Panc1 (cell line): ENCODE measurements at regions not wholly inside any gene's neighbourhood (a gene's known extent, or its start where the extent isn't known, plus 50 kb on each side); places are given as distances from the start of the nearest gene placed in this dataset.

Experiments used
- ATAC-seq: fragments of 200-7000 bp; cut with Tn5 transposase; 2 replicates; pipeline ENCODE4 v1.9.1; 2020; ENCODE audit warnings: mild to moderate bottlenecking, moderate library complexity
- BruUV-seq: library from RNA; stranded (reverse); fragments of 400-500 nt; replicated peaks from 2 replicates; lab custom pipeline; 2021; lab: Mats Ljungman, UMichigan
- CTCF ChIA-PET: fragments of 300-600 bp; sonication (Branson Sonifier 250); formaldehyde crosslinking; loops from one replicate; lab custom pipeline; 2022; ENCODE audit warnings: antibody characterized with exemption; lab: Charles Lee
- POLR2A ChIA-PET: fragments of 300-600 bp; sonication (Branson Sonifier 250); formaldehyde crosslinking; loops from one replicate; lab custom pipeline; 2022; ENCODE audit warnings: antibody characterized with exemption; lab: Charles Lee
- DNase-seq: peaks from one replicate; pipeline ENCODE4 v3.0.0-alpha.2; 2010; ENCODE audit warnings: low read depth, low spot score
- H3K27ac ChIP-seq: 2 replicates; pipeline ENCODE4 v1.5.1; 2011; ENCODE audit warnings: mild to moderate bottlenecking, low read length, inconsistent platforms
- H3K27me3 ChIP-seq: fragments of 200-500 bp; sonication (Bioruptor generic); 2 replicates; pipeline ENCODE4 v1.6.0; 2014; ENCODE audit warnings: low read length, inconsistent platforms; ENCODE audit not compliant: control insufficient read depth, insufficient read depth
- H3K36me3 ChIP-seq: fragments of 200-500 bp; sonication (Bioruptor generic); 2 replicates; pipeline ENCODE4 v1.5.1; 2014; ENCODE audit warnings: inconsistent platforms, mild to moderate bottlenecking, low read length, moderate library complexity; ENCODE audit not compliant: control insufficient read depth, insufficient read depth
- H3K4me1 ChIP-seq: 2 replicates; pipeline ENCODE4 v1.5.1; 2011; ENCODE audit warnings: inconsistent platforms, mild to moderate bottlenecking, low read length, moderate library complexity; ENCODE audit not compliant: control insufficient read depth, insufficient read depth
- H3K4me3 ChIP-seq, 2 experiments: 2 replicates each; pipeline ENCODE4 v1.5.1; 2011 to 2012; ENCODE audit warnings: low read depth in 2 of 2, low read length in 2 of 2, mild to moderate bottlenecking in 2 of 2, inconsistent platforms in 1 of 2, moderate library complexity in 1 of 2
- H3K9me3 ChIP-seq: fragments of 200-500 bp; sonication (Bioruptor generic); 2 replicates; pipeline ENCODE4 v1.5.1; 2014; ENCODE audit warnings: low read depth, mild to moderate bottlenecking, inconsistent platforms, low read length, moderate library complexity; ENCODE audit not compliant: control insufficient read depth, insufficient read depth
- CTCF ChIP-seq: fragments of 450-650 bp; IDR thresholded peaks from 2 replicates; pipeline ENCODE4 v1.5.1; 2017; ENCODE audit warnings: mild to moderate bottlenecking
- POLR2AphosphoS5 ChIP-seq: IDR thresholded peaks from 2 replicates; pipeline ENCODE4 v1.6.1; 2012; ENCODE audit warnings: mild to moderate bottlenecking, low read depth, low read length, moderate library complexity
- REST ChIP-seq, 2 experiments: IDR thresholded peaks; 2 replicates each; pipeline ENCODE4 v1.6.1; 2011 to 2012; ENCODE audit warnings: low read depth in 2 of 2, control low read depth in 1 of 2, low read length in 1 of 2, mild to moderate bottlenecking in 1 of 2, moderate library complexity in 1 of 2; ENCODE audit not compliant: insufficient read depth in 1 of 2
- SIN3A ChIP-seq: IDR thresholded peaks from 2 replicates; pipeline ENCODE4 v1.6.1; 2012; ENCODE audit warnings: low read depth, mild to moderate bottlenecking, low read length, moderate library complexity, borderline replicate concordance; ENCODE audit not compliant: insufficient read depth
- TCF7L2 ChIP-seq: IDR thresholded peaks from 2 replicates; pipeline ENCODE4 v1.6.1; 2011; ENCODE audit warnings: mild to moderate bottlenecking, low read depth, low read length, inconsistent platforms
- in situ Hi-C: cut with HindIII; loops from 2 replicates; pipeline ENCODE4 v1.10.0; 2016; ENCODE audit warnings: low sequenced_read_pairs, low pct_unique_long_range_greater_than_20kb
- intact Hi-C: fragments of 100-400 bp; cut with micrococcal nuclease; formaldehyde crosslinking; loops from one replicate; pipeline ENCODE4 v1.10.0; 2022; ENCODE audit not compliant: unreplicated experiment

GRCh38 chr14:88967299-88967698 lies 142.8 kb downstream of the TTC8 start:
- in situ Hi-C loops (no loop called here), intact Hi-C loops (no loop called here)
- BruUV-seq = no TSS peak
- Histone ChIP-seq H3K27ac (no peak overlapping the region), H3K27me3 (no peaks in the 10 kb centered on the region), H3K4me1 (no peaks in the 10 kb centered on the region), H3K9me3 (no peaks in the 10 kb centered on the region), H3K36me3 (no peaks in the 10 kb centered on the region), H3K4me3 (no peak overlapping the region)
- TF ChIP-seq REST (IDR thresholded peaks at IDR 0.05; ENCODE audit: insufficient read depth in 1 of 2, low read depth in 2 of 2, low read length in 1 of 2) = no peak
- TF ChIP-seq TCF7L2 = no peak
- no peak for TF ChIP-seq CTCF
- TF ChIP-seq POLR2AphosphoS5 = no peak
- TF ChIP-seq SIN3A = no peak
- ChIA-PET POLR2A (no interaction called here), CTCF (no interaction called here)
- DNase-seq (no peak), ATAC-seq (no peak)

DNA sequence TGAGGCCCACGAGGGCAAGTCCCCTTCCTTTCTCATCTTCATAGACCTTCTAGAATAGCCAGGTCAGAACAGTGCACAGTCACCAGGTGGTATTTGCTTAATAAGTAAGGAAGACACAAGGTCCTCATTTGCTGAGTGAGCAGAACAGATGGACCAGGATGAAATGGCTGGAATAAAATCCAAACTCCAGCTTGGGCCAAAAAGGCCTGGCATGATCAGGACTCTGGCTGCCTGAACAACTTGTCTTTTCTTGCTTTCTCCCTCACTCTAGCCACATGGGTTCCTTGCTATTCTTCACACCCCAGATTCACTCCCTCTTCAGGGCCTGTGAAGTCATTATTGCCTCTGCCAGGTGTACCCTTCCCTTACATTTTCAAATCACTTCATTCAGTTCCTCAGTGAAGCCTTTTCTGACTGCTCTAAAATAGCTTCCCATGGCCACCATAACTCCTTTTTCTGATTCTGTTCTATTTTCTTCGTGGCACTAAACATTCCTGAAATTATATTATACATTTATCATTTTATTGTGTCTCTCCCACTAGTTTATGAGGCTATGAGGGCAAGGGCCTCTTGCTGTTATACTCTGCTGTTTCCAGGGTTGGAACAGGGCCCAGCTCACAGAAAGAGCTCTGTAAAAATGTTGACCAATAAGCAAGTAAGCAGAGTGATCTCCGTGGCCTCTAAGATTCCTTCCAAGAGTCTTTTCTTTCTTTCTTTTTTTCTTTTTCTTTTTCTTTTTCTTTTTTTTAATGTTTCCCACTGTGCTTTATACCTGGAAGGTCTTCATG lies 150.8 kb downstream of the TTC8 start:
- no peaks in the 10 kb centered on the region for H3K9me3 ChIP-seq
- in situ Hi-C loops (no loop called here), intact Hi-C loops (no loop called here)
- no peak overlapping the region for H3K27ac ChIP-seq
- CTCF ChIA-PET = no interaction called here
- no peaks in the 10 kb centered on the region for H3K27me3 ChIP-seq
- H3K36me3 ChIP-seq = no peaks in the 10 kb centered on the region
- ATAC-seq (no peak), DNase-seq (no peak)
- H3K4me3 ChIP-seq = no peak overlapping the region
- TF ChIP-seq TCF7L2 (no peak), POLR2AphosphoS5 (no peak), REST (IDR thresholded peaks at IDR 0.05; ENCODE audit: insufficient read depth in 1 of 2, low read depth in 2 of 2, low read length in 1 of 2) (no peak), SIN3A (no peak), CTCF (no peak)
- no peaks in the 10 kb centered on the region for H3K4me1 ChIP-seq
- POLR2A ChIA-PET = no interaction called here
- BruUV-seq = no TSS peak
